ENCODE measurements at regions not wholly inside any gene's neighbourhood (a gene's known extent, or its start where the extent isn't known, plus 50 kb on each side); places are given as distances from the start of the nearest gene placed in this dataset.

- no peak overlapping the region for H3K4me3 ChIP-seq (ENCODE audit: low read depth in 2 of 2, low read length in 2 of 2)
- ChIA-PET POLR2A (no interaction called here), CTCF (interaction anchor here (0.6 kb wide), 1 partner anchor 300 kb away, joined by 12 read pairs; no protein-coding TSS in a partner anchor)
- no peak for DNase-seq (ENCODE audit: low read depth, low spot score)
- TF ChIP-seq TCF7L2 (IDR thresholded peaks at IDR 0.05; ENCODE audit: low read depth, low read length) (no peak), SIN3A (IDR thresholded peaks at IDR 0.05; ENCODE audit: borderline replicate concordance, insufficient read depth, low read depth, low read length) (no peak), POLR2AphosphoS5 (IDR thresholded peaks at IDR 0.05; ENCODE audit: low read depth, low read length) (no peak), CTCF (IDR thresholded peaks at IDR 0.05) (no peak)
- TF ChIP-seq, protein P1, sequence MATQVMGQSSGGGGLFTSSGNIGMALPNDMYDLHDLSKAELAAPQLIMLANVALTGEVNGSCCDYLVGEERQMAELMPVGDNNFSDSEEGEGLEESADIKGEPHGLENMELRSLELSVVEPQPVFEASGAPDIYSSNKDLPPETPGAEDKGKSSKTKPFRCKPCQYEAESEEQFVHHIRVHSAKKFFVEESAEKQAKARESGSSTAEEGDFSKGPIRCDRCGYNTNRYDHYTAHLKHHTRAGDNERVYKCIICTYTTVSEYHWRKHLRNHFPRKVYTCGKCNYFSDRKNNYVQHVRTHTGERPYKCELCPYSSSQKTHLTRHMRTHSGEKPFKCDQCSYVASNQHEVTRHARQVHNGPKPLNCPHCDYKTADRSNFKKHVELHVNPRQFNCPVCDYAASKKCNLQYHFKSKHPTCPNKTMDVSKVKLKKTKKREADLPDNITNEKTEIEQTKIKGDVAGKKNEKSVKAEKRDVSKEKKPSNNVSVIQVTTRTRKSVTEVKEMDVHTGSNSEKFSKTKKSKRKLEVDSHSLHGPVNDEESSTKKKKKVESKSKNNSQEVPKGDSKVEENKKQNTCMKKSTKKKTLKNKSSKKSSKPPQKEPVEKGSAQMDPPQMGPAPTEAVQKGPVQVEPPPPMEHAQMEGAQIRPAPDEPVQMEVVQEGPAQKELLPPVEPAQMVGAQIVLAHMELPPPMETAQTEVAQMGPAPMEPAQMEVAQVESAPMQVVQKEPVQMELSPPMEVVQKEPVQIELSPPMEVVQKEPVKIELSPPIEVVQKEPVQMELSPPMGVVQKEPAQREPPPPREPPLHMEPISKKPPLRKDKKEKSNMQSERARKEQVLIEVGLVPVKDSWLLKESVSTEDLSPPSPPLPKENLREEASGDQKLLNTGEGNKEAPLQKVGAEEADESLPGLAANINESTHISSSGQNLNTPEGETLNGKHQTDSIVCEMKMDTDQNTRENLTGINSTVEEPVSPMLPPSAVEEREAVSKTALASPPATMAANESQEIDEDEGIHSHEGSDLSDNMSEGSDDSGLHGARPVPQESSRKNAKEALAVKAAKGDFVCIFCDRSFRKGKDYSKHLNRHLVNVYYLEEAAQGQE (IDR thresholded peaks at IDR 0.05; ENCODE audit: insufficient read depth in 1 of 2, low read depth in 2 of 2, low read length in 1 of 2): no peak
- ATAC-seq: no peak
- H3K4me1 ChIP-seq (ENCODE audit: control insufficient read depth, insufficient read depth, low read length): no peaks in the 10 kb centered on the region
- in situ Hi-C loops (cut with HindIII; ENCODE audit: low pct_unique_long_range_greater_than_20kb, low sequenced_read_pairs) (no loop called here), intact Hi-C loops (cut with micrococcal nuclease; ENCODE audit: unreplicated experiment) (no loop called here)
- H3K36me3 ChIP-seq (ENCODE audit: control insufficient read depth, insufficient read depth, low read length): peaks cover 6% of the 10 kb centered on the region; the same call in 1 of the 2 replicates
- no peaks in the 10 kb centered on the region for H3K9me3 ChIP-seq (ENCODE audit: control insufficient read depth, insufficient read depth, low read depth, low read length)
- BruUV-seq (replicated peaks): no TSS peak
- H3K27ac ChIP-seq (ENCODE audit: low read length): no peak overlapping the region
- H3K27me3 ChIP-seq (ENCODE audit: control insufficient read depth, insufficient read depth, low read length): no peaks in the 10 kb centered on the region
Observed at GRCh38 chr6:144536079-144536478, 250.9 kb downstream of the UTRN start.

DNA sequence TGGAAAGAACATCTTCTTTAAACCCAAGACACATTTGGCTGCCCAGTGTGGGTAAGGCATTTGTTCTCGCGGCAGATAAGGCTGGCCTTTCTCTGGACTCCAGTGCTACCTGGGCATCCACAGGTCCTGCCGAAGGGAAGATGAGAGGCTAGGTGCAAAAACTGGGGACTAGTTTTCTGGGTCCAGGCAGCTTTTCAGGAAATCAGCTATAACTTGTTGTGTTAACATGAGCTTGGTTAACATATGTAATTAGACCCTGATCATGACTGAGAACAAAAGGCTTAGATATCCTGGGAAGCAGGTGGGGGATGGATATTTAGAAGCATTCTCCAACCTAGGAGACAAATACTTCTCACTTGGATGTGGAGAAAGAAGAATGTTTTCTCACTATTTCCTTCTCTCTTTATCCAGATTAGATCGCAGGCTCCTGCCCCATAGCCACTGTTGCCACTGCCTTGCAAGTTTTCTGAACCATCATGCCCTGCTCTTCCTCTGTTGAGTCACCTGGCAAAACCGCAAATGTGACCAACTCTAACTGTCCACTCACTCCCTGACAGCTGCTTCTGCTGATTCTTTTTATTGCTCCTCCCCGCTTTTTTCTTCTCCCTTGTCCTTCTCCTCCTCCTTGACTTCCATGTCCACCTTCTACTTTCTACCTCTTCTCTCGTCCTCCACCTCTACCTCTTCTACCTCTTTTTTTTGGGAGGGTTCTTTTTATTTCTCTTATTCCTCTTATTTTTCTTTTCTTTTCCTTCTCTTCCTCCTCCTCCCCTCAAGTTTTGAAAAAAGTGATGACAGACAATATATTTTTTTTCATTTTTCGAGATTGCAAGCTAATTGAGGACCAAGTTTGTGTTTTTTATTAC lies 258.1 kb downstream of the UTRN start:
- BruUV-seq (replicated peaks): no TSS peak
- in situ Hi-C loops (cut with HindIII; ENCODE audit: low pct_unique_long_range_greater_than_20kb, low sequenced_read_pairs) (no loop called here), intact Hi-C loops (cut with micrococcal nuclease; ENCODE audit: unreplicated experiment) (no loop called here)
- Histone ChIP-seq H3K27ac (ENCODE audit: low read length) (no peak overlapping the region), H3K4me1 (ENCODE audit: control insufficient read depth, insufficient read depth, low read length) (no peaks in the 10 kb centered on the region), H3K36me3 (ENCODE audit: control insufficient read depth, insufficient read depth, low read length) (peaks cover 6% of the 10 kb centered on the region; the same call in 1 of the 2 replicates), H3K27me3 (ENCODE audit: control insufficient read depth, insufficient read depth, low read length) (no peaks in the 10 kb centered on the region), H3K4me3 (ENCODE audit: low read depth in 2 of 2, low read length in 2 of 2) (no peak overlapping the region), H3K9me3 (ENCODE audit: control insufficient read depth, insufficient read depth, low read depth, low read length) (no peaks in the 10 kb centered on the region)
- ChIA-PET CTCF (interaction anchor here (0.7 kb wide), 1 partner anchor 671 kb away, joined by 5 read pairs; no protein-coding TSS in a partner anchor), POLR2A (no interaction called here)
- peak; percentile 5 for DNase-seq (ENCODE audit: low read depth, low spot score)
- no peak for ATAC-seq
- TF ChIP-seq POLR2AphosphoS5 (IDR thresholded peaks at IDR 0.05; ENCODE audit: low read depth, low read length) (no peak), SIN3A (IDR thresholded peaks at IDR 0.05; ENCODE audit: borderline replicate concordance, insufficient read depth, low read depth, low read length) (no peak), TCF7L2 (IDR thresholded peaks at IDR 0.05; ENCODE audit: low read depth, low read length) (no peak), CTCF (IDR thresholded peaks at IDR 0.05) (no peak)
- TF ChIP-seq, protein P1 (IDR thresholded peaks at IDR 0.05; ENCODE audit: insufficient read depth in 1 of 2, low read depth in 2 of 2, low read length in 1 of 2): no peak
